ENCODE measurements at regions not wholly inside any gene's neighbourhood (a gene's known extent, or its start where the extent isn't known, plus 50 kb on each side); places are given as distances from the start of the nearest gene placed in this dataset.

DNA sequence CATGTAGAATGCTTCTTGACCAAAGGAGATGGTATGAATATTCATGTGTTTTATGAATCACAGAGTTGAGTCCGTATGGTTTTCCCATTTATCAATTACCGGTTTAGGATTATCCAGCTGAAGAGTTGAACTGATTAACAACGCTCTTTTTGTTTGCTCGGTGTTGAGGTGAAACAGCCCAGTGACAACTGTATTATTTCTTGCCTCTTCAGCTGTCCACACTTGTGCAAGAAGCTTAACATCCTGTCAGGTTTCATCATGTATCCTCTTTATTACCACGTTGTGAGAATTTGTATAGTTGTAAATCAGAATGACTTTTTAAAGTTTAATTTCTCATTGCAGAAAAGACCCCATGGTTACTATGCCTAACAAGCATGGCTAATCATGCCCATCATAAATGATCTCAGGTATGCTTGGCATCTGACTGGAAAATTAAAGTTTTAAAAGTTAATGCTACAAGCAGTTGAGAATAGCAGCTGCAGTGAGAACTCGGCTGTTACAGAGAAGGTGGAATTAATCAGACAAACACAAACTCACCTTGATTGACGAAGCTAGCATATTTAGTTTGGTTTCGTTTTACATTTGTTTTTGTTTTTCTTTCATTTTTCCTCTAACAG, 563.2 kb upstream of the ADGRL2 start:
- Histone ChIP-seq H3K9me3 (ENCODE audit: control insufficient read depth, insufficient read depth, low read depth, low read length) (no peaks in the 10 kb centered on the region), H3K27me3 (ENCODE audit: control insufficient read depth, insufficient read depth, low read length) (no peaks in the 10 kb centered on the region), H3K27ac (ENCODE audit: low read length) (no peak overlapping the region), H3K36me3 (ENCODE audit: control insufficient read depth, insufficient read depth, low read length) (no peaks in the 10 kb centered on the region), H3K4me1 (ENCODE audit: control insufficient read depth, insufficient read depth, low read length) (no peaks in the 10 kb centered on the region), H3K4me3 (ENCODE audit: low read depth in 2 of 2, low read length in 2 of 2) (peak overlapping the region; percentile 26 to 37)
- no TSS peak for BruUV-seq (replicated peaks)
- CTCF ChIA-PET = no interaction called here
- no peak for ATAC-seq
- POLR2A ChIA-PET = no interaction called here
- no peak for DNase-seq (ENCODE audit: low read depth, low spot score)
- in situ Hi-C loops (cut with HindIII; ENCODE audit: low pct_unique_long_range_greater_than_20kb, low sequenced_read_pairs) (no loop called here), intact Hi-C loops (cut with micrococcal nuclease; ENCODE audit: unreplicated experiment) (no loop called here)
- TF ChIP-seq TCF7L2 (IDR thresholded peaks at IDR 0.05; ENCODE audit: low read depth, low read length) = no peak
- TF ChIP-seq SIN3A (IDR thresholded peaks at IDR 0.05; ENCODE audit: borderline replicate concordance, insufficient read depth, low read depth, low read length) = no peak
- TF ChIP-seq, protein P1, sequence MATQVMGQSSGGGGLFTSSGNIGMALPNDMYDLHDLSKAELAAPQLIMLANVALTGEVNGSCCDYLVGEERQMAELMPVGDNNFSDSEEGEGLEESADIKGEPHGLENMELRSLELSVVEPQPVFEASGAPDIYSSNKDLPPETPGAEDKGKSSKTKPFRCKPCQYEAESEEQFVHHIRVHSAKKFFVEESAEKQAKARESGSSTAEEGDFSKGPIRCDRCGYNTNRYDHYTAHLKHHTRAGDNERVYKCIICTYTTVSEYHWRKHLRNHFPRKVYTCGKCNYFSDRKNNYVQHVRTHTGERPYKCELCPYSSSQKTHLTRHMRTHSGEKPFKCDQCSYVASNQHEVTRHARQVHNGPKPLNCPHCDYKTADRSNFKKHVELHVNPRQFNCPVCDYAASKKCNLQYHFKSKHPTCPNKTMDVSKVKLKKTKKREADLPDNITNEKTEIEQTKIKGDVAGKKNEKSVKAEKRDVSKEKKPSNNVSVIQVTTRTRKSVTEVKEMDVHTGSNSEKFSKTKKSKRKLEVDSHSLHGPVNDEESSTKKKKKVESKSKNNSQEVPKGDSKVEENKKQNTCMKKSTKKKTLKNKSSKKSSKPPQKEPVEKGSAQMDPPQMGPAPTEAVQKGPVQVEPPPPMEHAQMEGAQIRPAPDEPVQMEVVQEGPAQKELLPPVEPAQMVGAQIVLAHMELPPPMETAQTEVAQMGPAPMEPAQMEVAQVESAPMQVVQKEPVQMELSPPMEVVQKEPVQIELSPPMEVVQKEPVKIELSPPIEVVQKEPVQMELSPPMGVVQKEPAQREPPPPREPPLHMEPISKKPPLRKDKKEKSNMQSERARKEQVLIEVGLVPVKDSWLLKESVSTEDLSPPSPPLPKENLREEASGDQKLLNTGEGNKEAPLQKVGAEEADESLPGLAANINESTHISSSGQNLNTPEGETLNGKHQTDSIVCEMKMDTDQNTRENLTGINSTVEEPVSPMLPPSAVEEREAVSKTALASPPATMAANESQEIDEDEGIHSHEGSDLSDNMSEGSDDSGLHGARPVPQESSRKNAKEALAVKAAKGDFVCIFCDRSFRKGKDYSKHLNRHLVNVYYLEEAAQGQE (IDR thresholded peaks at IDR 0.05; ENCODE audit: insufficient read depth in 1 of 2, low read depth in 2 of 2, low read length in 1 of 2) = no peak
- TF ChIP-seq POLR2AphosphoS5 (IDR thresholded peaks at IDR 0.05; ENCODE audit: low read depth, low read length) = no peak
- no peak for TF ChIP-seq CTCF (IDR thresholded peaks at IDR 0.05)

DNA sequence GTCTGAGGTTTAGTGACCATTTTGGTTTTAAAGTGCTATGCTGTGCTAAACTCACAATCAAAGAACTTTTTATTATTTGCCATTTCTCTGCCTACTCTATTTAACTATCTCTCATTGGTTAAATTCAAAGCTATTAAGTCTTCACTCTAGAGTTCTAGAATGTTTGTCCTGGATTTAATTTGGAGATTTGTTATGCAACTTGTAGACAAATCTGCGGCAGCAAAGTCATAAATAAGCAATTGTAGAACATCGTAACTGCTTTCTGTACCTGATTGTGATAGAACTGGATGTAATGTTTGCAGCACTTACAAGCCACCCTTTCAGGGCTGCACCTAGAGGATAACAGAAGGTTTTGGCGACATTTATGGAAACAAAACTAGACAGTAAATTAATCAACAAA, 566.5 kb upstream of the ADGRL2 start:
- H3K36me3 ChIP-seq (ENCODE audit: control insufficient read depth, insufficient read depth, low read length) = no peaks in the 10 kb centered on the region
- no TSS peak for BruUV-seq (replicated peaks)
- ChIA-PET POLR2A (no interaction called here), CTCF (no interaction called here)
- no peak for TF ChIP-seq SIN3A (IDR thresholded peaks at IDR 0.05; ENCODE audit: borderline replicate concordance, insufficient read depth, low read depth, low read length)
- no peaks in the 10 kb centered on the region for H3K9me3 ChIP-seq (ENCODE audit: control insufficient read depth, insufficient read depth, low read depth, low read length)
- DNase-seq (ENCODE audit: low read depth, low spot score) (no peak), ATAC-seq (no peak)
- intact Hi-C loops (cut with micrococcal nuclease; ENCODE audit: unreplicated experiment) (no loop called here), in situ Hi-C loops (cut with HindIII; ENCODE audit: low pct_unique_long_range_greater_than_20kb, low sequenced_read_pairs) (no loop called here)
- H3K27ac ChIP-seq (ENCODE audit: low read length) = no peak overlapping the region
- no peaks in the 10 kb centered on the region for H3K4me1 ChIP-seq (ENCODE audit: control insufficient read depth, insufficient read depth, low read length)
- H3K4me3 ChIP-seq (ENCODE audit: low read depth in 2 of 2, low read length in 2 of 2) = no peak overlapping the region
- no peaks in the 10 kb centered on the region for H3K27me3 ChIP-seq (ENCODE audit: control insufficient read depth, insufficient read depth, low read length)

- ChIA-PET POLR2A (no interaction called here), CTCF (no interaction called here)
- Histone ChIP-seq H3K4me3 (ENCODE audit: low read depth in 2 of 2, low read length in 2 of 2) (no peak overlapping the region), H3K36me3 (ENCODE audit: control insufficient read depth, insufficient read depth, low read length) (no peaks in the 10 kb centered on the region), H3K27me3 (ENCODE audit: control insufficient read depth, insufficient read depth, low read length) (no peaks in the 10 kb centered on the region), H3K4me1 (ENCODE audit: control insufficient read depth, insufficient read depth, low read length) (no peaks in the 10 kb centered on the region), H3K9me3 (ENCODE audit: control insufficient read depth, insufficient read depth, low read depth, low read length) (no peaks in the 10 kb centered on the region), H3K27ac (ENCODE audit: low read length) (no peak overlapping the region)
- TF ChIP-seq, protein P1 (IDR thresholded peaks at IDR 0.05; ENCODE audit: insufficient read depth in 1 of 2, low read depth in 2 of 2, low read length in 1 of 2) = no peak
- TF ChIP-seq TCF7L2 (IDR thresholded peaks at IDR 0.05; ENCODE audit: low read depth, low read length) (no peak), CTCF (IDR thresholded peaks at IDR 0.05) (no peak), SIN3A (IDR thresholded peaks at IDR 0.05; ENCODE audit: borderline replicate concordance, insufficient read depth, low read depth, low read length) (no peak), POLR2AphosphoS5 (IDR thresholded peaks at IDR 0.05; ENCODE audit: low read depth, low read length) (no peak)
- intact Hi-C loops (cut with micrococcal nuclease; ENCODE audit: unreplicated experiment) = no loop called here
- in situ Hi-C loops (cut with HindIII; ENCODE audit: low pct_unique_long_range_greater_than_20kb, low sequenced_read_pairs) = no loop called here
- no TSS peak for BruUV-seq (replicated peaks)
- DNase-seq (ENCODE audit: low read depth, low spot score) (no peak), ATAC-seq (no peak)
These were observed 567.1 kb upstream of the ADGRL2 start for GRCh38 chr1:81233591-81233990.

Measured in Panc1 (cell line).